ENCODE measurements at regions not wholly inside any gene's neighbourhood (a gene's known extent, or its start where the extent isn't known, plus 50 kb on each side); places are given as distances from the start of the nearest gene placed in this dataset.

DNA sequence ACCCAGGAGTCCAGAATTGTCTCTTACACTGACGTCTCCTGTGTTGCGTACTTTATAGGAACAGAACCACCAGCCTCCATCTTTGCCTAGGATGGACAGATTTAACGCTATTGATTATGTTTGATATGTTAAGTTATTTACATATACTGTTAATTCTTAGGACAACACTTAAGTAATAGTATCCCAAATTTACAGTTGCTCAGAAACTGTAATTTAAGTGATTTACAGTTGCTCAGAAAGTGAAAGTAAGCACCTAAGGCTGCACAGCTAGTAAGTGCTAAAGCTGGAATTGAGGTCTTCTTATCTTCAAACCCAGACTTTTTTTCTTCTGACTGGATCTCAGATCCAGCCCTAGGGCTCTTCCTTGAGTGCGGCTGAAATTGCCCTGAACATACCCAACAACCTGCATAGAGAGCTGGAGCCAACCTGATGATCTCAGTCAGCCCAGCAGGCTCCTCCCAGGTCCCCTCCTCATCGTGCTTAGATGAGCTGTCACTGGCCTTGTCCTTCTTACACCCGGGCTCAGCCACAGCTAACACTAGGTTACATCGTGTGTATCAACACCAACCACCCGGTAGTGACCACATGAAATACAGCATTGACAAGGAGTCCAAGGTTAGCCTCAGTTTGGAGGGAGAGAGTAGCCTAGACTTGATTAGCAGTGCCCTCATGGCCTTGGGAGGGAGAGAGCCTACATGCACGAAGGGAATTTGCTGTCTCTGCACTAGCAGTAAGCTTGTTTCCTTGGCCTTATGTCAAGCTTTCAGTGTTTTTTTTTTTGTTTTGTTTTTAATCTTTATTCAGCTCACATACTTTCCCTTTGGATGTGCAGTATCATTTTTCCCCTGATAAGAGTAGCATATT lies 111.1 kb upstream of the ARHGAP5 start (continued):
- TF ChIP-seq, protein P1, sequence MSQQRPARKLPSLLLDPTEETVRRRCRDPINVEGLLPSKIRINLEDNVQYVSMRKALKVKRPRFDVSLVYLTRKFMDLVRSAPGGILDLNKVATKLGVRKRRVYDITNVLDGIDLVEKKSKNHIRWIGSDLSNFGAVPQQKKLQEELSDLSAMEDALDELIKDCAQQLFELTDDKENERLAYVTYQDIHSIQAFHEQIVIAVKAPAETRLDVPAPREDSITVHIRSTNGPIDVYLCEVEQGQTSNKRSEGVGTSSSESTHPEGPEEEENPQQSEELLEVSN (IDR thresholded peaks at IDR 0.05; ENCODE audit: borderline replicate concordance in 1 of 2, extremely low read depth in 1 of 2, insufficient read depth in 1 of 2, insufficient read length in 1 of 2, low read depth in 1 of 2, low read length in 1 of 2, poor library complexity in 1 of 2, severe bottlenecking in 1 of 2) = peak; percentile 59 to 82
- TF ChIP-seq, protein P2, sequence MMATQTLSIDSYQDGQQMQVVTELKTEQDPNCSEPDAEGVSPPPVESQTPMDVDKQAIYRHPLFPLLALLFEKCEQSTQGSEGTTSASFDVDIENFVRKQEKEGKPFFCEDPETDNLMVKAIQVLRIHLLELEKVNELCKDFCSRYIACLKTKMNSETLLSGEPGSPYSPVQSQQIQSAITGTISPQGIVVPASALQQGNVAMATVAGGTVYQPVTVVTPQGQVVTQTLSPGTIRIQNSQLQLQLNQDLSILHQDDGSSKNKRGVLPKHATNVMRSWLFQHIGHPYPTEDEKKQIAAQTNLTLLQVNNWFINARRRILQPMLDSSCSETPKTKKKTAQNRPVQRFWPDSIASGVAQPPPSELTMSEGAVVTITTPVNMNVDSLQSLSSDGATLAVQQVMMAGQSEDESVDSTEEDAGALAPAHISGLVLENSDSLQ (IDR thresholded peaks at IDR 0.05) = peak; percentile 70
- no peak for TF ChIP-seq ZNF785 (CRISPR knock-in tag; IDR thresholded peaks at IDR 0.05)
- TF ChIP-seq JUN (IDR thresholded peaks at IDR 0.05; ENCODE audit: borderline replicate concordance, low read depth, low read length) = peak; percentile 18; the same call in 1 of the 2 replicates
- TF ChIP-seq JUN (CRISPR knock-in tag; IDR thresholded peaks at IDR 0.05; ENCODE audit: borderline replicate concordance) = no peak
- TF ChIP-seq CBFA2T3 (IDR thresholded peaks at IDR 0.05) = peak; percentile 36
- TF ChIP-seq, protein P3, sequence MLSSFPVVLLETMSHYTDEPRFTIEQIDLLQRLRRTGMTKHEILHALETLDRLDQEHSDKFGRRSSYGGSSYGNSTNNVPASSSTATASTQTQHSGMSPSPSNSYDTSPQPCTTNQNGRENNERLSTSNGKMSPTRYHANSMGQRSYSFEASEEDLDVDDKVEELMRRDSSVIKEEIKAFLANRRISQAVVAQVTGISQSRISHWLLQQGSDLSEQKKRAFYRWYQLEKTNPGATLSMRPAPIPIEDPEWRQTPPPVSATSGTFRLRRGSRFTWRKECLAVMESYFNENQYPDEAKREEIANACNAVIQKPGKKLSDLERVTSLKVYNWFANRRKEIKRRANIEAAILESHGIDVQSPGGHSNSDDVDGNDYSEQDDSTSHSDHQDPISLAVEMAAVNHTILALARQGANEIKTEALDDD (IDR thresholded peaks at IDR 0.05) = peak; percentile 80; the same call in 1 of the 2 replicates
- no peak for TF ChIP-seq HMGN3 (IDR thresholded peaks at IDR 0.05; ENCODE audit: borderline replicate concordance, extremely low read depth, insufficient read length, low read depth, low read length)
- TF ChIP-seq ZFP30 (CRISPR knock-in tag; IDR thresholded peaks at IDR 0.05; ENCODE audit: borderline replicate concordance) = no peak
- TF ChIP-seq, protein P4, sequence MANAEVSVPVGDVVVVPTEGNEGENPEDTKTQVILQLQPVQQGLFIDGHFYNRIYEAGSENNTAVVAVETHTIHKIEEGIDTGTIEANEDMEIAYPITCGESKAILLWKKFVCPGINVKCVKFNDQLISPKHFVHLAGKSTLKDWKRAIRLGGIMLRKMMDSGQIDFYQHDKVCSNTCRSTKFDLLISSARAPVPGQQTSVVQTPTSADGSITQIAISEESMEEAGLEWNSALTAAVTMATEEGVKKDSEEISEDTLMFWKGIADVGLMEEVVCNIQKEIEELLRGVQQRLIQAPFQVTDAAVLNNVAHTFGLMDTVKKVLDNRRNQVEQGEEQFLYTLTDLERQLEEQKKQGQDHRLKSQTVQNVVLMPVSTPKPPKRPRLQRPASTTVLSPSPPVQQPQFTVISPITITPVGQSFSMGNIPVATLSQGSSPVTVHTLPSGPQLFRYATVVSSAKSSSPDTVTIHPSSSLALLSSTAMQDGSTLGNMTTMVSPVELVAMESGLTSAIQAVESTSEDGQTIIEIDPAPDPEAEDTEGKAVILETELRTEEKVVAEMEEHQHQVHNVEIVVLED (CRISPR knock-in tag; IDR thresholded peaks at IDR 0.05) = no peak
- TF ChIP-seq DPF2 (IDR thresholded peaks at IDR 0.05) = peak; percentile 27; the same call in 1 of the 2 replicates
- no peak for TF ChIP-seq HDAC8 (tag; IDR thresholded peaks at IDR 0.05)
- no peak for TF ChIP-seq ATF2 (CRISPR knock-in tag; IDR thresholded peaks at IDR 0.05)
- no peak for TF ChIP-seq ZNF583 (CRISPR knock-in tag; IDR thresholded peaks at IDR 0.05)
- no peak for TF ChIP-seq PHF20 (IDR thresholded peaks at IDR 0.05; ENCODE audit: partially characterized antibody)
- TF ChIP-seq, protein P5, sequence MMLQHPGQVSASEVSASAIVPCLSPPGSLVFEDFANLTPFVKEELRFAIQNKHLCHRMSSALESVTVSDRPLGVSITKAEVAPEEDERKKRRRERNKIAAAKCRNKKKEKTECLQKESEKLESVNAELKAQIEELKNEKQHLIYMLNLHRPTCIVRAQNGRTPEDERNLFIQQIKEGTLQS (IDR thresholded peaks at IDR 0.05) = 0 out of 2 replicates have a peak, but pooled peaks have one; percentile 22
- TF ChIP-seq, protein P5 (CRISPR knock-in tag; conservative IDR thresholded peaks at IDR 0.05) = no peak
- TF ChIP-seq TAL1 (IDR thresholded peaks at IDR 0.05) = peak; percentile 22; the same call in 1 of the 2 replicates
